ENCODE measurements at regions not wholly inside any gene's neighbourhood (a gene's known extent, or its start where the extent isn't known, plus 50 kb on each side); places are given as distances from the start of the nearest gene placed in this dataset.
"Not testable (repeated sequence)": the region's sequence is repeated elsewhere in the genome, so short reads cannot be mapped to it uniquely, and the experiment has no call there.

DNA sequence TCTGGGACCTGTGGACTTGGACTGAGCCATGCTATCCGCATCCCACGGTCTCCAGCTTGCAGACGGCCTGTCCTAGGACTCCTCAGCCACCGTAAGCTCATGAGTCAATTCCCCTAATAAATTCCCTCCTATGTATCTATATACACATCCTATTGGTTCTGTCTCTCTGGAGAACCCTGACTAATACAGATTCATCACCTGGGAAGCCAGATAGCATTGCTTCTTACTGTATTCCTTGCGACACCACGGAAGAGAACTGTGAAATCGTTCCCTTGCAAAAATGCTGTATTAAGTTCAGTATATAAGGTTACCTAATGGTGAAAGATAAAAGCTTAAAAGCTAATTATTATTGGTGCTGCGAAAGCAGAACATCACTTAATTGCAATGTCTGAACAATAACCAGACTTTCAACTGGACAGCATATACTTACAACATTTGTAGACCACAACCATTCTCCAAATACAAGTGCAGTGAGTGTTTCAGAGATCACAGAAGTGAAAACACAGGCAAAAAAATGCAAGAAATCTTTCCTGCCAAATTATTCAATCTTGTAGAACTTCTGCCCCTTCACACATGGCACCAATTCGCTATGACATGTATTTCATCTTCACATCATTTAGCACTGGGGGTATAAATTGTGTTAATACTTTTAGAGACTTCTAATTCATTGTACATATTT is 352.9 kb downstream of the TXNL1 start:
- no peak overlapping the region for H3K27ac ChIP-seq
- no peaks in the 10 kb centered on the region for H3K9me3 ChIP-seq
- 95 to 97% methylated on average over 9 of the region's 9 CpGs for WGBS, 2 donors
- TF ChIP-seq POLR2A (IDR thresholded peaks at IDR 0.05) = no peak
- TF ChIP-seq, protein P1, sequence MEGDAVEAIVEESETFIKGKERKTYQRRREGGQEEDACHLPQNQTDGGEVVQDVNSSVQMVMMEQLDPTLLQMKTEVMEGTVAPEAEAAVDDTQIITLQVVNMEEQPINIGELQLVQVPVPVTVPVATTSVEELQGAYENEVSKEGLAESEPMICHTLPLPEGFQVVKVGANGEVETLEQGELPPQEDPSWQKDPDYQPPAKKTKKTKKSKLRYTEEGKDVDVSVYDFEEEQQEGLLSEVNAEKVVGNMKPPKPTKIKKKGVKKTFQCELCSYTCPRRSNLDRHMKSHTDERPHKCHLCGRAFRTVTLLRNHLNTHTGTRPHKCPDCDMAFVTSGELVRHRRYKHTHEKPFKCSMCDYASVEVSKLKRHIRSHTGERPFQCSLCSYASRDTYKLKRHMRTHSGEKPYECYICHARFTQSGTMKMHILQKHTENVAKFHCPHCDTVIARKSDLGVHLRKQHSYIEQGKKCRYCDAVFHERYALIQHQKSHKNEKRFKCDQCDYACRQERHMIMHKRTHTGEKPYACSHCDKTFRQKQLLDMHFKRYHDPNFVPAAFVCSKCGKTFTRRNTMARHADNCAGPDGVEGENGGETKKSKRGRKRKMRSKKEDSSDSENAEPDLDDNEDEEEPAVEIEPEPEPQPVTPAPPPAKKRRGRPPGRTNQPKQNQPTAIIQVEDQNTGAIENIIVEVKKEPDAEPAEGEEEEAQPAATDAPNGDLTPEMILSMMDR (IDR thresholded peaks at IDR 0.05) = no peak
- H3K36me3 ChIP-seq = no peaks in the 10 kb centered on the region
- DNase-seq = no peak
- H3K27me3 ChIP-seq = no peaks in the 10 kb centered on the region
- intact Hi-C loops (cut with DNase I) = no loop called here
- no peak overlapping the region for H3K4me3 ChIP-seq (replicated peaks in 1 of 3)
- H3K4me1 ChIP-seq = no peaks in the 10 kb centered on the region

DNA sequence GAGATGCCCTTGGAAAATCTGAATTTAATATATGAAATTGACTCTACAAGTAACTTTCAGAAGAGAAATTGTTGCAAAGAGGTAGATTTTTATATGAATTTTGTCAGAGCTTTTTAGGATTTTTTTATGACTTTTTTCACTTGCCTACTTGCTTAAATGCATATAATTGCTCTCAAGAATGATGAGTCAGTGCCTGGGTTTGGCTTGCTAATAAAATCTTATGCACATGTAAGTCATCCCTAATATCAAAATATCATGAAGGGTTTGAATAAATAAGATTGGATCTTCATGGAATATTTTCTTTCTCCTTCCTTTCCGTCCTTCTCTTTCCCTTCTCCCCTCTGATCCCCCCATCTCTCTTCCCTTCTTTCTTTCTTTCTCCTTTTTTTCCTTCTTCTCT is 354.1 kb downstream of the TXNL1 start:
- Histone ChIP-seq H3K4me1 (no peaks in the 10 kb centered on the region), H3K27ac (no peak overlapping the region), H3K9me3 (no peaks in the 10 kb centered on the region), H3K27me3 (no peaks in the 10 kb centered on the region), H3K36me3 (no peaks in the 10 kb centered on the region), H3K4me3 (replicated peaks in 1 of 3) (no peak overlapping the region)
- WGBS, 2 donors = 95 to 98% methylated on average over 1 of the region's 1 CpG
- TF ChIP-seq, protein P1 (IDR thresholded peaks at IDR 0.05) = no peak
- no peak for TF ChIP-seq POLR2A (IDR thresholded peaks at IDR 0.05)
- no peak for DNase-seq
- intact Hi-C loops (cut with DNase I) = no loop called here

DNA sequence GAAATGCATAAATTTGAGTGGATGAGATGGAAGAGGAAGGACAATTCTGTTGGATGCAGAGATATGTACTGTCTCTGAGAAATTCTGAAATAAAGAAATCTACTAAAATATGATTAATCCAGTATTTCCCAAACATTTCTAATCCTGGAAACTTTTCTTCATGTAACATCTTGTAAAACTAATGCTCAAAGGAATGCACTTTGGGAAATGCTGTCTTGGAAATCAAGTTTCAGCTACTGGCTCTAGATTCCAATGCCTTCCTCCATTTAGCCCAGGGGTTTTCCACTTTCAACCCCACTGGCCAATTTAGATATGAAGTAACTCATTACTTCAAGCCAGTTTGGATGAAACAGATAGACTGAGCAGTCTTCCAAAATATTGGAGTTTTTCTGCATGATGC is 355.1 kb downstream of the TXNL1 start:
- H3K27me3 ChIP-seq = no peaks in the 10 kb centered on the region
- no peak overlapping the region for H3K4me3 ChIP-seq (replicated peaks in 1 of 3)
- no peaks in the 10 kb centered on the region for H3K4me1 ChIP-seq
- TF ChIP-seq, protein P1 (IDR thresholded peaks at IDR 0.05) = no peak
- no peak for TF ChIP-seq POLR2A (IDR thresholded peaks at IDR 0.05)
- intact Hi-C loops (cut with DNase I) = no loop called here
- no peak for DNase-seq
- no peak overlapping the region for H3K27ac ChIP-seq
- no peaks in the 10 kb centered on the region for H3K9me3 ChIP-seq
- no peaks in the 10 kb centered on the region for H3K36me3 ChIP-seq

GRCh38 chr18:56282234-56283104 is 355.9 kb downstream of the TXNL1 start:
- intact Hi-C loops (cut with DNase I) = no loop called here
- Histone ChIP-seq H3K27ac (no peak overlapping the region), H3K36me3 (no peaks in the 10 kb centered on the region), H3K9me3 (no peaks in the 10 kb centered on the region), H3K27me3 (no peaks in the 10 kb centered on the region), H3K4me1 (no peaks in the 10 kb centered on the region), H3K4me3 (replicated peaks in 1 of 3) (no peak overlapping the region)
- TF ChIP-seq, protein P1 (IDR thresholded peaks at IDR 0.05) = no peak
- TF ChIP-seq POLR2A (IDR thresholded peaks at IDR 0.05) = no peak
- no peak for DNase-seq
- WGBS, 2 donors = 93 to 94% methylated on average over 8 of the region's 8 CpGs

DNA sequence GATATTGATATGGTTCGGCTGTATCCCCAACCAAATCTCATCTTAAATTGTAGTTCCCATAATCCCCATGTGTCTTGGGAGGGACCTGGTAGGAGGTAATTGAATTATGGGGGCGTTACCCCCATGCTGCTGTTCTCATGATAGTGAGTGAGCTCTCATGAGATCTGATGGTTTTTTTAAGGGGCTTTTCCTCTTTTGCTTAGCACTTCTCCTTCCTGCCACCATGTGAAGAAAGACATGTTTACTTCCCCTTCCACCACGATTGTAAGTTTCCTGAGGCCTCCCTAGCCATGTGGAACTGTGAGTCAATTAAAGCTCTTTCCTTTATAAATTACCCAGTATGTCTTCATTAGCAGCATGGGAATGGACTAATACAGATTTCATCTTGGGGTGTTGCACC is 358.6 kb downstream of the TXNL1 start:
- intact Hi-C loops (cut with DNase I); H3K36me3 ChIP-seq: not testable (repeated sequence)
- 81 to 82% methylated on average over 3 of the region's 3 CpGs for WGBS, 2 donors

More for the DNA sequence above, 358.6 kb downstream of the TXNL1 start:
- not testable (repeated sequence) for DNase-seq; H3K4me3 ChIP-seq (replicated peaks in 1 of 3); H3K4me1 ChIP-seq; H3K27ac ChIP-seq; H3K9me3 ChIP-seq; H3K27me3 ChIP-seq
